ENCODE measurements at regions not wholly inside any gene's neighbourhood (a gene's known extent, or its start where the extent isn't known, plus 50 kb on each side); places are given as distances from the start of the nearest gene placed in this dataset.
"Not testable (repeated sequence)": the region's sequence is repeated elsewhere in the genome, so short reads cannot be mapped to it uniquely, and the experiment has no call there.

GRCh38 chr6:144469144-144469575 lies 184.0 kb downstream of the UTRN start:
- Histone ChIP-seq H3K9ac (ENCODE audit: low read length) (no peak overlapping the region), H2AFZ (ENCODE audit: insufficient read depth, low read depth, low read length, poor library complexity, severe bottlenecking) (no peak overlapping the region), H3K27me3 (replicated peaks in 1 of 4; ENCODE audit: control extremely low read depth in 1 of 4, control insufficient read depth in 3 of 4, insufficient read depth in 4 of 4, low read length in 3 of 4) (no peaks in the 10 kb centered on the region), H3K27ac (ENCODE audit: low read length in 2 of 2) (no peak overlapping the region), H3K36me3 (replicated peaks in 1 of 2; ENCODE audit: control extremely low read depth in 1 of 2, control insufficient read depth in 1 of 2, extremely low read depth in 1 of 2, insufficient read depth in 2 of 2, low read length in 1 of 2) (peaks cover 14 to 81% of the 10 kb centered on the region in 2 experiments), H3K4me1 (ENCODE audit: control insufficient read depth in 2 of 2, insufficient read depth in 2 of 2, low read length in 2 of 2) (no peaks in the 10 kb centered on the region), H3K79me2 (ENCODE audit: control insufficient read depth, insufficient read depth, low read length) (no peaks in the 10 kb centered on the region), H3K4me3 (ENCODE audit: control extremely low read depth in 1 of 5, extremely low read depth in 1 of 5, insufficient read depth in 1 of 5, low read depth in 2 of 5, low read length in 4 of 5) (no peak overlapping the region), H3K4me2 (replicated peaks; ENCODE audit: low read depth, low read length, poor library complexity, severe bottlenecking) (no peak overlapping the region), H4K20me1 (ENCODE audit: control insufficient read depth, insufficient read depth, low read length, poor library complexity, severe bottlenecking) (no peaks in the 10 kb centered on the region), H3K9me3 (ENCODE audit: control extremely low read depth in 1 of 3, control insufficient read depth in 2 of 3, insufficient read depth in 1 of 3, low read length in 2 of 3) (peaks cover 0 to 4% (median 0%) of the 10 kb centered on the region in 3 donors)
- POLR2A ChIA-PET = no interaction called here
- TF ChIP-seq EZH2 (IDR thresholded peaks at IDR 0.05; ENCODE audit: borderline replicate concordance, insufficient read depth, low read depth, low read length, poor library complexity, severe bottlenecking) (no peak), CTCF (IDR thresholded peaks at IDR 0.05) (no peak)
- CTCF ChIA-PET = no interaction called here
- no peak overlapping the region for H3K4me3 Mint-ChIP-seq
- no peaks in the 10 kb centered on the region for H3K4me1 Mint-ChIP-seq
- H3K9me3 Mint-ChIP-seq (ENCODE audit: insufficient read depth) = no peaks in the 10 kb centered on the region
- DNase-seq (no peak), ATAC-seq (ENCODE audit: low read depth) (no peak)
- WGBS (ENCODE audit: insufficient coverage) = no CpG with 5 or more reads among the region's 1 CpG
- intact Hi-C loops (cut with micrococcal nuclease) = no loop called here
- no peak overlapping the region for H3K27ac Mint-ChIP-seq
- H3K27me3 Mint-ChIP-seq = no peaks in the 10 kb centered on the region

DNA sequence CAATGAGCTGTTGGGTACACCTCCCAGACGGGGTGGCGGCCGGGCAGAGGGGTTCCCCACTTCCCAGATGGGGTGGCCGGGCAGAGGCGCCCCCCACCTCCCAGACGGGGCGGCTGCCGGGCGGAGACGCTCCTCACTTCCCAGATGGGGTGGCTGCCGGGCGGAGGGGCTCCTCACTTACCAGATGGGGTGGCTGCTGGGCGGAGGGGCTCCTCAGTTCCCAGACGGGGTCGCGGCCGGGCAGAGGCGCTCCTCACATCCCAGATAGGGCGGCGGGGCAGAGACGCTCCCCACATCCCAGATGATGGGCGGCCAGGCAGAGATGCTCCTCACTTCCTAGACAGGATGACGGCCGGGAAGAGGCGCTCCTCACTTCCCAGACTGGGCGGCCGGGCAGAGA lies 185.1 kb downstream of the UTRN start:
- H3K27me3 Mint-ChIP-seq; H3K27ac ChIP-seq (ENCODE audit: low read length in 2 of 2); intact Hi-C loops (cut with micrococcal nuclease); H3K27ac Mint-ChIP-seq; H4K20me1 ChIP-seq (ENCODE audit: control insufficient read depth, insufficient read depth, low read length, poor library complexity, severe bottlenecking); H3K27me3 ChIP-seq (replicated peaks in 1 of 4; ENCODE audit: control extremely low read depth in 1 of 4, control insufficient read depth in 3 of 4, insufficient read depth in 4 of 4, low read length in 3 of 4); H3K9me3 Mint-ChIP-seq (ENCODE audit: insufficient read depth); H2AFZ ChIP-seq (ENCODE audit: insufficient read depth, low read depth, low read length, poor library complexity, severe bottlenecking); POLR2A ChIA-PET; H3K4me1 Mint-ChIP-seq; CTCF ChIA-PET; H3K4me3 ChIP-seq (ENCODE audit: control extremely low read depth in 1 of 5, extremely low read depth in 1 of 5, insufficient read depth in 1 of 5, low read depth in 2 of 5, low read length in 4 of 5); H3K4me1 ChIP-seq (ENCODE audit: control insufficient read depth in 2 of 2, insufficient read depth in 2 of 2, low read length in 2 of 2); H3K9me3 ChIP-seq (ENCODE audit: control extremely low read depth in 1 of 3, control insufficient read depth in 2 of 3, insufficient read depth in 1 of 3, low read length in 2 of 3); H3K4me2 ChIP-seq (replicated peaks; ENCODE audit: low read depth, low read length, poor library complexity, severe bottlenecking); ATAC-seq (ENCODE audit: low read depth); H3K79me2 ChIP-seq (ENCODE audit: control insufficient read depth, insufficient read depth, low read length); DNase-seq; H3K9ac ChIP-seq (ENCODE audit: low read length); H3K4me3 Mint-ChIP-seq: not testable (repeated sequence)
- WGBS (ENCODE audit: insufficient coverage) = over 99% methylated on average over 21 of the region's 27 CpGs
- peaks cover 16 to 81% of the 10 kb centered on the region in 2 experiments for H3K36me3 ChIP-seq (replicated peaks in 1 of 2; ENCODE audit: control extremely low read depth in 1 of 2, control insufficient read depth in 1 of 2, extremely low read depth in 1 of 2, insufficient read depth in 2 of 2, low read length in 1 of 2)
